Left kidney (tissue), 1 donor: ENCODE measurements at regions not wholly inside any gene's neighbourhood (a gene's known extent, or its start where the extent isn't known, plus 50 kb on each side); places are given as distances from the start of the nearest gene placed in this dataset.
A peak's percentile ranks its signal among the peaks of the same experiment; 100 is the strongest.

ENCODE experiments used
- DNase-seq: peaks from one replicate; pipeline ENCODE4 v3.0.0-alpha.2; 2013

GRCh38 chr1:201656311-201657032 lies 117.5 kb downstream of the NAV1 start:
- DNase-seq, result peak; percentile 70

GRCh38 chr1:201659572-201659971 lies 120.6 kb downstream of the NAV1 start:
- no peak for DNase-seq

- no peak for DNase-seq
Observed at GRCh38 chr1:201660931-201661822, 122.2 kb downstream of the NAV1 start.

GRCh38 chr1:201661823-201662359 lies 123.0 kb downstream of the NAV1 start:
- DNase-seq, result no peak

- DNase-seq, result no peak
Observed at GRCh38 chr1:201662646-201663045, 123.7 kb downstream of the NAV1 start.

- no peak for DNase-seq
Observed at GRCh38 chr1:201663491-201664113, 124.7 kb downstream of the NAV1 start.

GRCh38 chr1:201665036-201665435 lies 126.1 kb downstream of the NAV1 start:
- no peak for DNase-seq

- no peak for DNase-seq
Observed at GRCh38 chr1:201666102-201666501, 127.2 kb downstream of the NAV1 start.

GRCh38 chr1:201666645-201667044 lies 127.7 kb downstream of the NAV1 start:
- DNase-seq, result no peak

GRCh38 chr1:201667479-201667878 lies 128.6 kb downstream of the NAV1 start:
- no peak for DNase-seq

- no peak for DNase-seq
Observed at GRCh38 chr1:201670517-201670916, 131.6 kb downstream of the NAV1 start.

GRCh38 chr1:201672685-201673084 lies 133.8 kb downstream of the NAV1 start:
- DNase-seq, result no peak

GRCh38 chr1:201673093-201673492 lies 134.2 kb downstream of the NAV1 start:
- DNase-seq, result no peak

- DNase-seq, result no peak
Observed at GRCh38 chr1:201673915-201674314, 135.0 kb downstream of the NAV1 start.

- DNase-seq, result no peak
Observed at GRCh38 chr1:201675143-201675542, 136.2 kb downstream of the NAV1 start.

- DNase-seq, result no peak
Observed at GRCh38 chr1:201676197-201676596, 137.3 kb downstream of the NAV1 start.

GRCh38 chr1:201676641-201677040 lies 137.7 kb downstream of the NAV1 start:
- no peak for DNase-seq

- DNase-seq, result no peak
Observed at GRCh38 chr1:201678264-201679101, 139.6 kb downstream of the NAV1 start.

- DNase-seq, result no peak
Observed at GRCh38 chr1:201681375-201681774, 142.4 kb downstream of the NAV1 start.

- DNase-seq, result no peak
Observed at GRCh38 chr1:201682964-201683363, 144.0 kb downstream of the NAV1 start.

- no peak for DNase-seq
Observed at GRCh38 chr1:201683397-201683796, 144.5 kb downstream of the NAV1 start.

- DNase-seq, result no peak
Observed at GRCh38 chr1:201685485-201685884, 143.5 kb upstream of the IPO9 start.
